ENCODE measurements at regions not wholly inside any gene's neighbourhood (a gene's known extent, or its start where the extent isn't known, plus 50 kb on each side); places are given as distances from the start of the nearest gene placed in this dataset.
"Not testable (repeated sequence)": the region's sequence is repeated elsewhere in the genome, so short reads cannot be mapped to it uniquely, and the experiment has no call there.

GRCh38 chr4:163737846-163738245 lies 243.4 kb downstream of the TMA16 start:
- not testable (repeated sequence) for H3K4me2 ChIP-seq (ENCODE audit: insufficient read depth in 1 of 2, low read depth in 2 of 2, low read length in 2 of 2)

More at GRCh38 chr4:163737846-163738245, 243.4 kb downstream of the TMA16 start:
- H3K4me1 ChIP-seq (replicated peaks in 1 of 4; ENCODE audit: control insufficient read depth in 3 of 4, insufficient read depth in 4 of 4, low read length in 3 of 4); FAIRE-seq; H2AFZ ChIP-seq (ENCODE audit: low read length); H3K14ac ChIP-seq (ENCODE audit: insufficient read length); DNase-seq (ENCODE audit: low read depth in 1 of 2, low spot score in 2 of 2); H2BK20ac ChIP-seq (ENCODE audit: low read length); H4K8ac ChIP-seq (ENCODE audit: extremely low read depth, insufficient read depth, low read length); H3K79me2 ChIP-seq (ENCODE audit: control insufficient read depth in 1 of 2, insufficient read depth in 2 of 2, low read length in 2 of 2); H3K27me3 ChIP-seq (replicated peaks in 1 of 4; ENCODE audit: control insufficient read depth in 3 of 4, extremely low read depth in 1 of 4, insufficient read depth in 3 of 4, low read length in 3 of 4); H3K56ac ChIP-seq (replicated peaks; ENCODE audit: insufficient read length, low read depth, low read length); H2BK15ac ChIP-seq (ENCODE audit: low read length); H3K79me1 ChIP-seq (ENCODE audit: low read depth, low read length); H3K9me3 ChIP-seq (ENCODE audit: insufficient read depth in 2 of 2, low read depth in 1 of 2, low read length in 1 of 2); H4K20me1 ChIP-seq (replicated peaks in 1 of 2; ENCODE audit: control insufficient read depth in 1 of 2, insufficient read depth in 2 of 2, low read length in 2 of 2); H3K9ac ChIP-seq (replicated peaks in 1 of 4; ENCODE audit: extremely low read depth in 1 of 4, low read depth in 3 of 4, low read length in 3 of 4); H2BK12ac ChIP-seq (ENCODE audit: low read depth, low read length); H3K27ac ChIP-seq (ENCODE audit: low read depth, low read length); H3K4me3 ChIP-seq (ENCODE audit: extremely low read depth in 1 of 4, insufficient read depth in 2 of 4, low read depth in 3 of 4, low read length in 4 of 4); H3K36me3 ChIP-seq (ENCODE audit: control insufficient read depth in 2 of 4, insufficient read depth in 4 of 4, low read length in 3 of 4); H2BK120ac ChIP-seq (replicated peaks; ENCODE audit: low read depth, low read length); POLR2A ChIA-PET (ENCODE audit: partially characterized antibody); CTCF ChIA-PET (ENCODE audit: partially characterized antibody); H3K18ac ChIP-seq (ENCODE audit: extremely low read depth, low read length); H4K5ac ChIP-seq (ENCODE audit: insufficient read length, low read depth, low read length); H2BK5ac ChIP-seq (ENCODE audit: low read depth, low read length); H2AK5ac ChIP-seq (ENCODE audit: low read depth, low read length); H4K91ac ChIP-seq (replicated peaks; ENCODE audit: insufficient read length, low read length); H3K23me2 ChIP-seq (ENCODE audit: low read depth, low read length); H3K23ac ChIP-seq (ENCODE audit: insufficient read length); H3K4ac ChIP-seq (replicated peaks; ENCODE audit: insufficient read length, low read depth, low read length): not testable (repeated sequence)
- 97% methylated on average over 6 of the region's 7 CpGs; no CpG with 5 or more reads in 1 of the 2 experiments for WGBS, 2 experiments (ENCODE audit: extremely low coverage in 1 of 2, insufficient coverage in 1 of 2, insufficient read length in 1 of 2, insufficient replicate concordance in 2 of 2, low coverage in 1 of 2, low lambda C conversion rate in 2 of 2, missing lambda C conversion rate in 1 of 2)

All from H1 (cell line).